HEK293 (cell line): ENCODE measurements at regions not wholly inside any gene's neighbourhood (a gene's known extent, or its start where the extent isn't known, plus 50 kb on each side); places are given as distances from the start of the nearest gene placed in this dataset.

Experiments used
- CTCF ChIA-PET: fragments of 350-600 bp; formaldehyde crosslinking; extraction: SDS; loops from one replicate; lab custom pipeline; 2021; ENCODE audit warnings: antibody characterized with exemption; lab: Yijun Ruan, JAX
- POLR2A ChIA-PET: fragments of 300-600 bp; formaldehyde crosslinking; extraction: SDS; loops from one replicate; lab custom pipeline; 2020; ENCODE audit warnings: antibody characterized with exemption, inconsistent platforms; lab: Yijun Ruan, JAX
- H3K27ac ChIP-seq: fragments of 200-500 bp; sonication (Bioruptor generic); 2 replicates; pipeline ENCODE4 v1.5.1; 2014; ENCODE audit warnings: low read depth, low read length, control low read depth, inconsistent platforms; ENCODE audit errors: extremely low read depth
- H3K36me3 ChIP-seq, 2 experiments: fragments of 200-500 bp in 1 of 2; sonication (Bioruptor generic) in 1 of 2; 1 replicate in 1 of 2; 2 replicates in 1 of 2; pipeline ENCODE4 v1.5.1; 2014 to 2017; ENCODE audit warnings: inconsistent platforms in 2 of 2, low read length in 2 of 2; ENCODE audit not compliant: control insufficient read depth in 2 of 2, insufficient read depth in 1 of 2
- H3K4me1 ChIP-seq: fragments of 200-500 bp; sonication (Bioruptor generic); 2 replicates; pipeline ENCODE4 v1.5.1; 2014; ENCODE audit warnings: mild to moderate bottlenecking, low read length, inconsistent platforms; ENCODE audit not compliant: control insufficient read depth, insufficient read depth
- H3K4me3 ChIP-seq: 2 replicates; pipeline ENCODE4 v1.5.1; 2011; ENCODE audit warnings: low read depth, mild to moderate bottlenecking, control low read depth, low read length, moderate library complexity
- H3K9me3 ChIP-seq: fragments of 200-500 bp; sonication (Bioruptor generic); 2 replicates; pipeline ENCODE4 v1.5.1; 2014; ENCODE audit warnings: low read depth, low read length, inconsistent platforms; ENCODE audit not compliant: control insufficient read depth, insufficient read depth
- BCL11A ChIP-seq: fragments of 450-650 bp; formaldehyde crosslinking; IDR thresholded peaks from 2 replicates; pipeline ENCODE4 v1.5.1; 2016; ENCODE audit warnings: low read depth, missing biosample characterization, missing genetic modification characterization
- EGR2 ChIP-seq: fragments of 450-650 bp; formaldehyde crosslinking; IDR thresholded peaks from 2 replicates; pipeline ENCODE4 v1.5.1; 2016; ENCODE audit warnings: low read depth, missing biosample characterization, missing genetic modification characterization
- KLF9 ChIP-seq: fragments of 450-650 bp; formaldehyde crosslinking; IDR thresholded peaks from 2 replicates; pipeline ENCODE4 v1.5.1; 2016; ENCODE audit warnings: missing biosample characterization, missing genetic modification characterization, low read depth
- ZEB2 ChIP-seq: fragments of 450-650 bp; formaldehyde crosslinking; IDR thresholded peaks from 2 replicates; pipeline ENCODE4 v1.5.1; 2016; ENCODE audit warnings: missing biosample characterization, missing genetic modification characterization
- ZFHX2 ChIP-seq: fragments of 450-650 bp; formaldehyde crosslinking; conservative IDR thresholded peaks from 2 replicates; pipeline ENCODE4 v1.5.1; 2016; ENCODE audit warnings: missing biosample characterization, missing genetic modification characterization
- ZFP3 ChIP-seq: fragments of 450-650 bp; formaldehyde crosslinking; IDR thresholded peaks from 2 replicates; pipeline ENCODE4 v1.5.1; 2016; ENCODE audit warnings: low read depth, missing biosample characterization, missing genetic modification characterization
- ZNF138 ChIP-seq: fragments of 450-650 bp; formaldehyde crosslinking; IDR thresholded peaks from 2 replicates; pipeline ENCODE4 v1.5.1; 2016; ENCODE audit warnings: missing biosample characterization, missing genetic modification characterization, borderline replicate concordance
- ZNF155 ChIP-seq: fragments of 450-650 bp; formaldehyde crosslinking; IDR thresholded peaks from 2 replicates; pipeline ENCODE4 v1.5.1; 2016; ENCODE audit warnings: missing biosample characterization, missing genetic modification characterization
- ZNF157 ChIP-seq: fragments of 450-650 bp; formaldehyde crosslinking; IDR thresholded peaks from 2 replicates; pipeline ENCODE4 v1.5.1; 2016; ENCODE audit warnings: missing biosample characterization, missing genetic modification characterization
- ZNF221 ChIP-seq: fragments of 450-650 bp; formaldehyde crosslinking; IDR thresholded peaks from 2 replicates; pipeline ENCODE4 v1.5.1; 2017; ENCODE audit warnings: missing biosample characterization, missing genetic modification characterization, borderline replicate concordance
- ZNF311 ChIP-seq: fragments of 450-650 bp; formaldehyde crosslinking; IDR thresholded peaks from 2 replicates; pipeline ENCODE4 v1.5.1; 2017; ENCODE audit warnings: missing biosample characterization, missing genetic modification characterization, borderline replicate concordance
- ZNF626 ChIP-seq: fragments of 450-650 bp; sonication (Bioruptor Pico); formaldehyde crosslinking; IDR thresholded peaks from 2 replicates; pipeline ENCODE4 v1.5.1; 2018; ENCODE audit warnings: missing biosample characterization, missing genetic modification characterization, inconsistent platforms
- TF ChIP-seq, protein P1 (sequence below): sonication (generic); formaldehyde crosslinking; IDR thresholded peaks from 2 replicates; pipeline ENCODE4 v1.8.1; 2022; ENCODE audit warnings: mild to moderate bottlenecking, moderate library complexity, missing genetic modification reagents
- TF ChIP-seq, protein P2 (sequence below): fragments of 450-650 bp; formaldehyde crosslinking; IDR thresholded peaks from 2 replicates; pipeline ENCODE4 v1.5.1; 2016; ENCODE audit warnings: missing biosample characterization, missing genetic modification characterization
- TF ChIP-seq, protein P3 (sequence below): fragments of 450-650 bp; formaldehyde crosslinking; IDR thresholded peaks from 2 replicates; pipeline ENCODE4 v1.5.1; 2016; ENCODE audit warnings: missing biosample characterization, missing genetic modification characterization
- TF ChIP-seq, protein P4 (sequence below): fragments of 450-650 bp; formaldehyde crosslinking; IDR thresholded peaks from 2 replicates; pipeline ENCODE4 v1.5.1; 2016; ENCODE audit warnings: missing biosample characterization, missing genetic modification characterization
- TF ChIP-seq, protein P5 (sequence below): fragments of 450-650 bp; formaldehyde crosslinking; IDR thresholded peaks from 2 replicates; pipeline ENCODE4 v1.5.1; 2017; ENCODE audit warnings: missing biosample characterization, missing genetic modification characterization

DNA sequence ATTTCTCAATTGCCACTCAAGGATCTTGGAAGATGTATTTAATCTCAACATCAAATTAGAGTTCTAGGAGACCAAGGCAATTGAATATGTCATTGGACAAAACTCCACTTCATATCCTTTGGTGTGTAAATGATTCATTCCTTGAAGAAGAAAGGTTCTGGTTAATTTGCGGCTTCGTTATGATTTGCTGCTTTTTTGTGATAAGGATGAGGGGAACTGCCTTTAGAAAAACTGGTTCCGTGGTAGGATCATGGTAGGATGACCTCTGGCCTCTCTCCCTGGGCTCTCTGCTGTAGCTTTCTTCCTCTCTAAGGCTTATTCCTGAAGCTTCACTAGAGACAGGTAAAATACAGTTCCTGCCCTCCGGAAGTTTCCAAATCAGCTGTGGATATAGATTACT, 51.5 kb upstream of the ERRFI1 start:
- Histone ChIP-seq H3K4me1 (peaks cover 8% of the 10 kb centered on the region), H3K27ac (peak overlapping the region; percentile 14; the same call in 1 of the 2 replicates), H3K4me3 (no peak overlapping the region), H3K36me3 (no peaks in the 10 kb centered on the region), H3K9me3 (no peaks in the 10 kb centered on the region)
- TF ChIP-seq, protein P1, sequence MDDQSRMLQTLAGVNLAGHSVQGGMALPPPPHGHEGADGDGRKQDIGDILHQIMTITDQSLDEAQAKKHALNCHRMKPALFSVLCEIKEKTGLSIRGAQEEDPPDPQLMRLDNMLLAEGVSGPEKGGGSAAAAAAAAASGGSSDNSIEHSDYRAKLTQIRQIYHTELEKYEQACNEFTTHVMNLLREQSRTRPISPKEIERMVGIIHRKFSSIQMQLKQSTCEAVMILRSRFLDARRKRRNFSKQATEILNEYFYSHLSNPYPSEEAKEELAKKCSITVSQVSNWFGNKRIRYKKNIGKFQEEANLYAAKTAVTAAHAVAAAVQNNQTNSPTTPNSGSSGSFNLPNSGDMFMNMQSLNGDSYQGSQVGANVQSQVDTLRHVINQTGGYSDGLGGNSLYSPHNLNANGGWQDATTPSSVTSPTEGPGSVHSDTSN: no peak
- TF ChIP-seq, protein P2, sequence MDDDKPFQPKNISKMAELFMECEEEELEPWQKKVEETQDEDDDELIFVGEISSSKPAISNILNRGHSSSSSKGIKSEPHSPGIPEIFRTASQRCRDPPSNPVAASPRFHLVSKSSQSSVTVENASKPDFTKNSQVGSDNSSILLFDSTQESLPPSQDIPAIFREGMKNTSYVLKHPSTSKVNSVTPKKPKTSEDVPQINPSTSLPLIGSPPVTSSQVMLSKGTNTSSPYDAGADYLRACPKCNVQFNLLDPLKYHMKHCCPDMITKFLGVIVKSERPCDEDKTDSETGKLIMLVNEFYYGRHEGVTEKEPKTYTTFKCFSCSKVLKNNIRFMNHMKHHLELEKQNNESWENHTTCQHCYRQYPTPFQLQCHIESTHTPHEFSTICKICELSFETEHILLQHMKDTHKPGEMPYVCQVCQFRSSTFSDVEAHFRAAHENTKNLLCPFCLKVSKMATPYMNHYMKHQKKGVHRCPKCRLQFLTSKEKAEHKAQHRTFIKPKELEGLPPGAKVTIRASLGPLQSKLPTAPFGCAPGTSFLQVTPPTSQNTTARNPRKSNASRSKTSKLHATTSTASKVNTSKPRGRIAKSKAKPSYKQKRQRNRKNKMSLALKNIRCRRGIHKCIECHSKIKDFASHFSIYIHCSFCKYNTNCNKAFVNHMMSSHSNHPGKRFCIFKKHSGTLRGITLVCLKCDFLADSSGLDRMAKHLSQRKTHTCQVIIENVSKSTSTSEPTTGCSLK (tag by site-specific recombination): no peak
- TF ChIP-seq ZNF138 (tag by site-specific recombination) (no peak), ZNF157 (tag by site-specific recombination) (no peak), KLF9 (no peak), ZNF221 (tag by site-specific recombination) (no peak), ZFP3 (tag by site-specific recombination) (no peak), ZEB2 (tag by site-specific recombination) (no peak), ZNF311 (tag by site-specific recombination) (no peak), BCL11A (tag by site-specific recombination) (no peak), ZNF155 (tag by site-specific recombination) (no peak), ZNF626 (tag by site-specific recombination) (no peak)
- TF ChIP-seq, protein P3, sequence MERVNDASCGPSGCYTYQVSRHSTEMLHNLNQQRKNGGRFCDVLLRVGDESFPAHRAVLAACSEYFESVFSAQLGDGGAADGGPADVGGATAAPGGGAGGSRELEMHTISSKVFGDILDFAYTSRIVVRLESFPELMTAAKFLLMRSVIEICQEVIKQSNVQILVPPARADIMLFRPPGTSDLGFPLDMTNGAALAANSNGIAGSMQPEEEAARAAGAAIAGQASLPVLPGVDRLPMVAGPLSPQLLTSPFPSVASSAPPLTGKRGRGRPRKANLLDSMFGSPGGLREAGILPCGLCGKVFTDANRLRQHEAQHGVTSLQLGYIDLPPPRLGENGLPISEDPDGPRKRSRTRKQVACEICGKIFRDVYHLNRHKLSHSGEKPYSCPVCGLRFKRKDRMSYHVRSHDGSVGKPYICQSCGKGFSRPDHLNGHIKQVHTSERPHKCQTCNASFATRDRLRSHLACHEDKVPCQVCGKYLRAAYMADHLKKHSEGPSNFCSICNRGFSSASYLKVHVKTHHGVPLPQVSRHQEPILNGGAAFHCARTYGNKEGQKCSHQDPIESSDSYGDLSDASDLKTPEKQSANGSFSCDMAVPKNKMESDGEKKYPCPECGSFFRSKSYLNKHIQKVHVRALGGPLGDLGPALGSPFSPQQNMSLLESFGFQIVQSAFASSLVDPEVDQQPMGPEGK (tag by site-specific recombination): no peak
- TF ChIP-seq, protein P4, sequence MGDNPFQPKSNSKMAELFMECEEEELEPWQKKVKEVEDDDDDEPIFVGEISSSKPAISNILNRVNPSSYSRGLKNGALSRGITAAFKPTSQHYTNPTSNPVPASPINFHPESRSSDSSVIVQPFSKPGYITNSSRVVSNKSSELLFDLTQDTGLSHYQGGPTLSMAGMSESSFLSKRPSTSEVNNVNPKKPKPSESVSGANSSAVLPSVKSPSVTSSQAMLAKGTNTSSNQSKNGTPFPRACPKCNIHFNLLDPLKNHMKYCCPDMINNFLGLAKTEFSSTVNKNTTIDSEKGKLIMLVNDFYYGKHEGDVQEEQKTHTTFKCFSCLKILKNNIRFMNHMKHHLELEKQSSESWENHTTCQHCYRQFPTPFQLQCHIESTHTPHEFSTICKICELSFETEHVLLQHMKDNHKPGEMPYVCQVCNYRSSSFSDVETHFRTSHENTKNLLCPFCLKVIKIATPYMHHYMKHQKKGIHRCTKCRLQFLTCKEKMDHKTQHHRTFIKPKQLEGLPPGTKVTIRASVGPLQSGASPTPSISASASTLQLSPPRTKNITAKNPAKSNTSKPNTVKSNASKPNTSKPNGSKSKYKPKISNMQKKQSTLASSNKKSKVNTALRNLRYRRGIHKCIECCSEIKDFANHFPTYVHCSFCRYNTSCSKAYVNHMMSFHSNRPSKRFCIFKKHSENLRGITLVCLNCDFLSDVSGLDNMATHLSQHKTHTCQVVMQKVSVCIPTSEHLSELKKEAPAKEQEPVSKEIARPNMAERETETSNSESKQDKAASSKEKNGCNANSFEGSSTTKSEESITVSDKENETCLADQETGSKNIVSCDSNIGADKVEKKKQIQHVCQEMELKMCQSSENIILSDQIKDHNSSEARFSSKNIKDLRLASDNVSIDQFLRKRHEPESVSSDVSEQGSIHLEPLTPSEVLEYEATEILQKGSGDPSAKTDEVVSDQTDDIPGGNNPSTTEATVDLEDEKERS (tag by site-specific recombination): no peak
- ChIA-PET POLR2A (interaction anchor here (1.2 to 1.6 kb wide), 3 partner anchors 53 to 78 kb away, joined by 3 to 4 read pairs (median 3); no protein-coding TSS in a partner anchor), CTCF (interaction anchor here (1.2 to 1.6 kb wide), 2 partner anchors 17 to 237 kb away, joined by 3 to 6 read pairs; no protein-coding TSS in a partner anchor)

DNA sequence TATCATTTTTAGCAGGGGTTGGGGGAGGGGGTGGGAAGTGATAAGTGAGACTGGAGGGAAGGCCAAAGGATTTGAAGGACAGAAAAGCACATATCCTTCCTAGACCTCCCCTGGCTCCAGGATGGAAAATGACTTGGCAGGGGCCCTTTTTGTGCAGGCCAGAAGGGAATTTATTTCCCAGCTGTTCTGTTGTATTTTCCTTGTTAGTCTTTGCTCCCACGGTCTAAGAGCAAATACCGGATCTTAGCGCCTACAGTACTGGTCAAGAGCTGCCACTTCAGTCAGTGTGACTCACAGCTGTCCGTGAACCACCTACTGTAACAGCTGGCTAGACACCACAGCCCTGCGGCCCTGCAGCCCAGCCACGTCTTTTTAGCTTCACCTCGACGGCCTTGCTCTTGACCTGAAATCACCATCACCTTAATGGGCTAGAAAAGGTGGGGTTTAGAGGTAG, 51.0 kb upstream of the ERRFI1 start:
- TF ChIP-seq EGR2 (tag by site-specific recombination): peak; percentile 66
- TF ChIP-seq ZFHX2 (tag by site-specific recombination): peak; percentile 64
- TF ChIP-seq, protein P5, sequence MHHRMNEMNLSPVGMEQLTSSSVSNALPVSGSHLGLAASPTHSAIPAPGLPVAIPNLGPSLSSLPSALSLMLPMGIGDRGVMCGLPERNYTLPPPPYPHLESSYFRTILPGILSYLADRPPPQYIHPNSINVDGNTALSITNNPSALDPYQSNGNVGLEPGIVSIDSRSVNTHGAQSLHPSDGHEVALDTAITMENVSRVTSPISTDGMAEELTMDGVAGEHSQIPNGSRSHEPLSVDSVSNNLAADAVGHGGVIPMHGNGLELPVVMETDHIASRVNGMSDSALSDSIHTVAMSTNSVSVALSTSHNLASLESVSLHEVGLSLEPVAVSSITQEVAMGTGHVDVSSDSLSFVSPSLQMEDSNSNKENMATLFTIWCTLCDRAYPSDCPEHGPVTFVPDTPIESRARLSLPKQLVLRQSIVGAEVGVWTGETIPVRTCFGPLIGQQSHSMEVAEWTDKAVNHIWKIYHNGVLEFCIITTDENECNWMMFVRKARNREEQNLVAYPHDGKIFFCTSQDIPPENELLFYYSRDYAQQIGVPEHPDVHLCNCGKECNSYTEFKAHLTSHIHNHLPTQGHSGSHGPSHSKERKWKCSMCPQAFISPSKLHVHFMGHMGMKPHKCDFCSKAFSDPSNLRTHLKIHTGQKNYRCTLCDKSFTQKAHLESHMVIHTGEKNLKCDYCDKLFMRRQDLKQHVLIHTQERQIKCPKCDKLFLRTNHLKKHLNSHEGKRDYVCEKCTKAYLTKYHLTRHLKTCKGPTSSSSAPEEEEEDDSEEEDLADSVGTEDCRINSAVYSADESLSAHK (tag by site-specific recombination): no peak
- TF ChIP-seq, all 188 proteins: peak for 2
- Histone ChIP-seq H3K4me1 (peaks cover 8% of the 10 kb centered on the region), H3K36me3 (no peaks in the 10 kb centered on the region), H3K9me3 (no peaks in the 10 kb centered on the region), H3K4me3 (no peak overlapping the region), H3K27ac (no peak overlapping the region)
- CTCF ChIA-PET: no interaction called here
- POLR2A ChIA-PET: interaction anchor here (0.6 to 1.2 kb wide), 3 partner anchors 15 to 701 kb away, joined by 3 to 5 read pairs (median 3); no protein-coding TSS in a partner anchor
